GM18507 (cell line): ENCODE measurements at regions not wholly inside any gene's neighbourhood (a gene's known extent, or its start where the extent isn't known, plus 50 kb on each side); places are given as distances from the start of the nearest gene placed in this dataset.
"Not testable (repeated sequence)": the region's sequence is repeated elsewhere in the genome, so short reads cannot be mapped to it uniquely, and the experiment has no call there.

Experiments used
- DNase-seq: peaks from one replicate; pipeline ENCODE4 v3.0.0; 2011; ENCODE audit warnings: low read depth; ENCODE audit not compliant: insufficient read length; ENCODE audit errors: extremely low spot score
- FAIRE-seq: peaks from 2 replicates; lab custom pipeline; 2011; peaks lifted over from hg19 to GRCh38; lab: Jason Lieb, UNC

DNA sequence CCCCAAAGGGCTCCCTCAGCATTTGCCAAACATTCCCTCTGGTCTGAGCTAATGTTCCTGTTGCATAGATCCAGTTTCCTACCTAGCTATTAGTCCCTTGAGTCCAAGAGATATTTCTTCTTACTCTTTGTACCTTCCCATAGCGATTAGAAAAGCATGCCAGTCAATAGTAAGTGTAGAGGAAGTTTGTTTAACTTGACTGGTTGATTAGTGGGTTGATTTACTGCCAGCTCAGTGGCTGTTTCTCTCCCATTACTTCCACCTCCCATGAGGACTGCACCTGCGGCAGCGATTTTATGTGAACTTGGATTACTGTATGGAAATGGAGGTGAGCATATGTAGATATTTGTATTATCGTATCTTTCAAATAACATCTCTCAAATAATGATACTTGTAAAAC is 1748.4 kb upstream of the CELF4 start:
- DNase-seq: no peak
- FAIRE-seq: no peak

DNA sequence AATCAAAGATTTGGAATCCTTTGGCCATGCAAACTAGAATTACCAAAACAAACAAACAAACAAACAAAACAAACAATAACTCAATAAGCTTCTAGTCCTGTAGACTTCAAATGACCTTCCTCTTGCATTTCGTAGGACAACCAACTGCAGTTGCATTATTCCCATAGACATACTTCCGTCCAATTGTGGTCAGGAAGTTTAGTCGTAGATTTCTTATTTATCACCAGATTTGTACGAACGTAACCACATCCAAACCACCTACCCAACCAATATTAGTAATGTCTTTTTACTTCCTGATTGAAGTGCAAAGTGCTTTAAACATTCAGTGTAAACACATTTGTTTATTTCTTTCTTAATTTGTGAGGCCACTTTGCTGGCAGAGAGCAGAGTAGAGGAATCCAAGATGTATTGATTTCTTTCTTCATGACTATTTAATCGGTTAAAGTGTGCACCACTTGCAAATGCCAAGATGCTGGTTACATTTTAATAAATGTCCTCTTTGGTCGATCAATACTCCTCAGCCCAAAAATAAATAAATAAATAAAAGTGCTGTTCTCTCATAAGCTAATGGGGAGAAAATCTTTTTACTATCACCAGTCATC is 1745.6 kb upstream of the CELF4 start:
- FAIRE-seq (no peak), DNase-seq (no peak)

DNA sequence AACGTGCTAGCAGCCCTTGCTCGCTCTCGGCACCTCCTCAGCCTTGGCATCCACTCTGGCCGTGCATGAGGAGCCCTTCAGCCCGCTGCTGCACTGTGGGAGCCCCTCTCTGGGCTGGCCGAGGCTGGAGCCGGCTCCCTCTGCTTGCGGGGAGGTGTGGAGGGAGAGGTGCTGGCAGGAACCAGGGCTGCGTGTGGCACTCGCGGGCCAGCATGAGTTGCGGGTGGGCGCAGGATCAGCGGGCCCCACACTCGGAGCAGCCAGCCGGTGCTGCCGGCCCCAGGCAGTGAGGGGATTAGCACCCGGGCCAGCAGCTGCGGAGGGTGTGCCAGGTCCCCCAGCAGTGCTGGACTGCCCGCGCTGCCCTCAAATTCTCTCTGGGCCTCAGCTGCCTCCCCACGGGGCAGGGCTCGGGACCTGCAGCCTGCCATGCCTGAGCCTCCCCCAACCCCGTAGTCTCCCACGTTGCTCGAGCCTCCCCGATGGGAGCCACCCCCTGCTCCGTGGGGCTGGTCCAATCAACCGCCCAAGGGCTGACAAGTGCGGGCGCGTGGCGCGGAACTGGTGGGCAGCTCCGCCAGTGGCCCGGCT is 1743.4 kb upstream of the CELF4 start:
- not testable (repeated sequence) for FAIRE-seq

DNA sequence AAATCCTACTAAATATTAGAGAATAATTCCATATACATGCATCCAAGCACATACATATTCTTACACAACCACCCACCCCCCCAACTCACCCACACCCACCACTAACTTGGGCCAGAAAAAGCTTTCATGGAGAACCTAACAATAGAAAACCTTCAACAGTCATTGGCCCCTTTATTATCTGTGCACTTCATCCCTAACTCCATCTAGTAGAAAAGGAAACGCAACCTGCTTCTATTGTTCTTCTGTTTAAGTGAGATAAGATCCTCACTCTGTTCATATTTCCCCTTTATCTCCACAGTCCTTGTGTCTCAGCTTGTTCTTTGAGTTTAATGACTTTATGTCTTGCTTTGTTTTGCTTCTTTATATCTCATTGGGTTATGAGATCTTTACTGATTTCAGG is 1740.2 kb upstream of the CELF4 start:
- FAIRE-seq (no peak), DNase-seq (no peak)

More for the DNA sequence above, 1743.4 kb upstream of the CELF4 start:
- not testable (repeated sequence) for DNase-seq

DNA sequence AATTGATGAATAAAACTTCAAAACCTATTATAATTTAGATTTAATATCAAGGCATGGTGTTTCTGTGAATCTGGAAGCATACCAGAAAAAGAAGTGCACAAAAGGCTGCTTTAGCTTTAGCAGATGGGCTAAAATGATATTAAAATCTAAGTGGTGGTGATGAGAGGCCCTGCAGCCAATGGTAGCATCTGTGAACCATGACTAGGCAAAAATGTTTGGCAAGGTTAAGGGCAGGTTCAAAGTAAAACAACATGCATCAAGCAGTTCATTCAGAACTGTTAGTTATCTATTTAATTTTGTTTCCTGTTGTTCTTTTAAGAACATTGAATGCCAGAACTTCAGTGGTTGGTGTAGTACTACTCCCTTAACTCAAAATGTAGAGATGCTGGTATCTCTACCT is 1736.9 kb upstream of the CELF4 start:
- DNase-seq (no peak), FAIRE-seq (no peak)

DNA sequence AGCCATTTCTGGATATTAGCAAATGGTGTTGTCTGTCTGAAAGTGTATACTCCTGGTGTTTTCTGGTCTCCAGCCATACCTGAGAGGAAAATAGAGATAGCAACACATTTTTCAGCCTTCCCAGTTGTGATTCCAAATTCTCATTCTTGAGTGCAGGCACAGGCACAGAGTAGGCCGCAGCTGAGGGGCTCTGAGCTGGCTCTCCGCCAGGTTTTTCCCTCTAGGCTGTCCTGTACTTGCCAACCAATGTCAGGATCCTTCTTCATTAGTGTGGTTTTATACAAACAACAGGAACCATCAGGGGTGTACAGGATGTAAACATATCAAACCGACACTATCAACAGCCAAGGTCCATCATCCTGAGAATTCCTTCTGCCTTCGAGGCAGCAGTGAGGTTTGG is 1733.6 kb upstream of the CELF4 start:
- no peak for FAIRE-seq
- no peak for DNase-seq

DNA sequence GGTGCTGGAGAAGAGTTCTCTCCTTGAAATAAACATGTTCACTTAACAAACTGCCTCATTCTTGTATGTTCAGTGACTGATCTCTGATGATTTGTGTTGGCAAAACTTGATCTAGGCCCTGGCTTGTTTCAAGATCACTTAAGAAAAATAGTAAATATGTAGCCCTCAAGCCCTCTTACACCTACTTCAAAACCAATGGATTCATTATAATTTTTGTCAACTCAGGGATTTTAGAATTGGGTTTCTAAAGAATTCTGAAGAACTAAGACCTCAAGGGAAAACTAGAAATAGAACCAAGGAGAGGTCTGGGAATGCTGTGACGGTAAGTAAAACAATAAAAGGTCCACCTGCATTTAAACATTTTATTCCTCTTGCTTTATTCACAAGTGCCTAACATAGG is 1731.6 kb upstream of the CELF4 start:
- FAIRE-seq: no peak
- no peak for DNase-seq

DNA sequence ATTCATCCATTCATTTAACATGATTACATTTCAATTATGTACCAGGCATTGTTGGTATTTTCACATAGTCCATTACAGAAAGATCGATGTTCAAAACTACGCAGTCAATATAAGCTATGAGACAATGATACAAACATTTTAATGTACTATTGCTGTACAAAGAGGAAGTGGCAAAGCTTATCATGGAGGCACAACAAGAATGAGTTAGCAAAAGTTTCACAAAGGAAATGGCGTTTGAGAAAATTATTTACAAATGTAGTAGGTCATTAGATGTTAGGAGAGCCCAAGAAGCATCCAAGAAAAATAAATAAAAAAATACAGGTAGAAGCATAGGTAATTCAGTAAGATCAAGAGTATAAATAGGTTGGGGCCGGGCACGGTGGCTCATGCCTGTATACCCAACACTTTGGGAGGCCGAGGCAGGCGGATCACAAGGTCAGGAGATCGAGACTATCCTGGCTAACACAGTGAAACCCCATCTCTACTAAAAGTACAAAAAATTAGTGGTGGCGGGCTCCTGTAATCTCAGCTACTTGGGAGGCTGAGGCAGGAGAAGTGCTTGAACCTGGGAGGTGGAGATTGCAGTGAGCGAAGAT is 1730.8 kb upstream of the CELF4 start:
- FAIRE-seq (no peak), DNase-seq (no peak)

DNA sequence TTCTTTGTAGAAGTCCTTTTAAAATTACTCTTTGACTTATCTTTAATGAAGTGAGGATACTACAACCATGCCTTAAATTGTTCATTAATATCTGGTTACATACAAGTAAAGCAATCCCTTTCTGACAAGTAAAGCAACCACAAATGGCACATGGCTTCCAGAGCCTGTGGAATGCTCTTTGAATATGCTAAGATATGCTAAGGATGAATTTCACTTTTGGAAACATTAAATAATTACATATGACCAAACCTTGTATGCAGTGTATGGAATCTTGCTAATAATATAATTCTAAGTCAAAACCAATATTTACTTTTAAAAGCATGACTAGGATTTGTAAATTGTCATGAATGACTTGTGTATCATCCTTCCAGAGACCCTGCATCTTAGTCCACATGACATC is 1711.2 kb upstream of the CELF4 start:
- DNase-seq (no peak), FAIRE-seq (no peak)

DNA sequence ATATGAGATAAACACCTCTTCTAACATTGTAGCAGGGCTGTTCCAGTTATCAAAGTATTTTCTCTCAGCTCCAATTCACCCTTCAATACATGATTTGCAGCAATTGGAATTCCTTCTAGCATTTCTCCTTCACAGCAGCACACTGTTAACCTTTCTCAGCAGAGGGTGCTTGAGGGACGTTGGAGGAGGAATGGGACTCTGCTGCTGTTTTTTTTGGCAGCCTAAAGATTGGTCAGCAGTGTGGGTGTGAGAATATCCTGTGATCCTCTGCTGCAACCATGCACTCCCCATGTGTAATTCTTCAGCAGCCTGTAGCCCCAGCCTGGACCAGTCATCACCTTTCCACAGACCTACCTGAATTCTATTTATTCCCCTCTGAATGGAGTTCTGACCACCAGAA is 1708.9 kb upstream of the CELF4 start:
- FAIRE-seq: no peak
- no peak for DNase-seq

DNA sequence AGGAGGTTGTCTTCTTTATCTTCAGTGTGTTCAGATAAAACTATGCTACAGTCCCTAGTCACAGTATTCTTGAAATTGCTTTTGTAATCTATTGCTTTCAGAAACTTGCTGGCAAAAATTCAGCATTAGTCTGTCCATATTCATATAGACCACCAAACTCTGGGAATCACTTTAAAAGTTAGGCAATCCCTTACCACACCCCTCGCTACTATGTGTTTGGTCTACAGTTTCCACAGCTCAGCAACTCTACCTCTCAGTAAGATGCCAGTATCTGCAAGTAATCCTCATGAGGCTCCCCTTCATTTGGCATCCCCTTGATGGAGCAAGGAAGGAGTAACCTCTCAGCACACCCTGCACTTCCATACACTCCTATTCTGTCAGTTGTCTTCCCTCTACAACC is 1706.6 kb upstream of the CELF4 start:
- DNase-seq (no peak), FAIRE-seq (no peak)

DNA sequence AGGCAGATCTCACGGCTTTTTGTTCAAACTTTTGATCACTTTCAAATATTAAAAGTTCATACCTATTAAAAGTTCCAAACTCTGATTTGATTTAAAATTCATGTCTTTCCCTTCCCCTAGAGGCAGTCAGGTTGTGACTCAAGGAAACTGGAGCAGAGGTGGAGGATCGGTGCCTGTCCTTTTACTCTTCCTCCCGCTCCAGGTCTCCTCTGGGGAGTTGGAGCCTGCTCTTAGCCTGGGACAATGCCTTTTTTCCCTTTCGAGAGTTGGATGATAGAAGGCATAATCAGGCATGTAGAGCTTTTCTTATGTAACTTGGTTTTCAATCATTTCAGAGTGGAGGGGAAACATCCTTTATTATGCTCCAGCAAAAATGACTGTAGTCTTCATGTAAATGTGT is 1706.1 kb upstream of the CELF4 start:
- FAIRE-seq (no peak), DNase-seq (no peak)

DNA sequence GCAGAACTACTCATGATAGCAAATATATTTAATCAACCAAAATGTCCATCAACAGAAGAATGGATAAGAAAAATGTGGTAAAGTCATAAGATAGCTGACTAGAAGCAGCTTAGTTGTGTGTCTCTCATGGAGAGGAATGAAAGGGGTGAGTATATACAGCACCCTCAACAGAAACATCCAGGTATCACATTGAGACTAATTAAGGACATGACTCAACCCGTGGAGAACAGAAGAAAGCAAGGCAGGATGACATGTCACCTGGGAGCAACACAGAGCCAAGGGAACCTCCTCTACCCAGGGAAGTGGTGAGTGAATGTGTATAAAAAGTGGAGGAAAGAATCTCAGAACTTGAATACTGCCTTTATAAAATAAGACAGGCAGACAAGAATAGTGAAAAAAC is 1695.0 kb upstream of the CELF4 start:
- DNase-seq (no peak), FAIRE-seq (no peak)

DNA sequence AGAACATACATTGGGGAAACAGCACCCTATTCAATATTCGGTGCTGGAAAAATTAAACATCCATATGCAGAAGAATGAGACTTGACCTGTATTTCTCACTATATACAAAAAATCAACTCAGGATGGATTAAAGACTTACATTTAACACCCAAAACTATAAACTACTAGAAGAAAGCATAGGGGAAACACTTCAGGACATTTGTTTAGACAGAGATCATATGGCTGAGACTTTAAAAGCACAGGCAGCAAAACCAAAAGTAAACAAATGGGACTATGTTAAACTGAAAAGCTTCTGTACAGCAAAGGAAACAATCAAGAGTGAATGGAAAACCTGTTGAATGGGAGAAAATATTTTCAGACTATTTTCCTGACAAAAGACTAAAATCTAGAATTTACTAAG is 1694.1 kb upstream of the CELF4 start:
- DNase-seq (no peak), FAIRE-seq (no peak)

DNA sequence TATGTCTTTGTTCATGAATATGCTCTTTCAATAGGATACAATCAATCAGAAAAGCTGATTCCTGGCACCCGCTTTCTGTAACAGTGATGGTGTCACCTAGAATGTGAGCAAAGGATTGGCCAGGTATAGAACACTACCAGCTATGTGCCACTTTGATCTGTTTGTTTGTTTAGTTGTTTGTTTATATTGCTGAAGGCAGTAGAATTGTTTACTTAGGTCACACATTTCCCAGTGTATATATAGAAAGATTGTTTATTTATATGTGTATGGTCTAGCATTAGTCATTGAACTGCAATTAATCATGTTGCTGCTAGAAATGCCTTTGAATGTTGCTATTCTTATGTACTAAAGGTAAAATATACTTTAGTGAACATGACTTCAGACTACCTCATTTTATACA is 1678.6 kb upstream of the CELF4 start:
- no peak for DNase-seq
- FAIRE-seq: no peak

DNA sequence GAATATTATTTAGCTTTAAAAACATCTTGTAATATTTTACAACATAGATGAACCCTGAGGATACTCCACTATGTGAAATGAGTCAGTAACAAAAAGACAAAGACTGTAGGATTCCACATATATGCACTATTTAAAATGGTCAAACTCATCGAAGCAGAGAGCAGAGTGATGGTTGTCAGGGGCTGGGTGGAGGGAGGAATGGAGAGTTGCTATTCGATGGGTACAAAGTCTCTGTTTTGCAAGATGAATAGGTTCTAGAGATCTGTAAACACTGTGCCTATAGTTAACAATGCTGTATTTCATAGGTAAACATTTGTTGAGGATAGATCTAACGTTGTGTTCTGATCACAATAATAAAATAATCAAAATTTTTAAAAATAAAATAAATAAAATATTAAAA is 1675.9 kb upstream of the CELF4 start:
- DNase-seq (no peak), FAIRE-seq (no peak)

DNA sequence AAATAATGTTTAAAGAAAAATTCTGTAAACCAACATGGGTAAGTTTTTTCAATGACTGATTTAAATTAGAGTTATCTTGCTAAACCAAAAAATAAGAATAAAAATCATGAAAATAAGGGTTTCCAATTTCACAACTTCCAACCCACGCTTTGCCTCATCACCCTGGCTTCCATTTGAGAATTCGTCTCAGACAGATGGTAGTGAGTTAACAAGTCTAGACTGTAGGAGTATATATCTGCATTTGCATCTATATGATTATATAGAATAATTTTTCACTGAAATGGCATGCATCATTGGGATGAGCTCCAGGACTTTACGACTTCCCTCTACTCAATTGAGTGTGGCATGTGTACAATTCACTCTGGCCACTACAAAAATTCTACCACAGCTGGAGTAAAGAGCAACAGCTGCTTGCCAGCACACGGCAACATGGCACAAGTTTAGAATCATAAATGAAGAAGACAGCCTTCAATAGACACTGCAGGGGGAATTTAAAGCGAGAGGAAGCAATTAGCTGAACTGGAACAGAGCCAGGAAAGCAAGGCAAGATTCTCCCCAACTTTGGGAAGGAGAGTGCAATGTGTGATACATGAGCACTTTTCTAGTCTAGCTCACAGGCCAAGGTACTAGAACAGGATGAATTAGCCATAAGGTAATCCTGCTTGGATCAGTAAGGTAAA is 1673.5 kb upstream of the CELF4 start:
- no peak for FAIRE-seq
- DNase-seq: no peak

DNA sequence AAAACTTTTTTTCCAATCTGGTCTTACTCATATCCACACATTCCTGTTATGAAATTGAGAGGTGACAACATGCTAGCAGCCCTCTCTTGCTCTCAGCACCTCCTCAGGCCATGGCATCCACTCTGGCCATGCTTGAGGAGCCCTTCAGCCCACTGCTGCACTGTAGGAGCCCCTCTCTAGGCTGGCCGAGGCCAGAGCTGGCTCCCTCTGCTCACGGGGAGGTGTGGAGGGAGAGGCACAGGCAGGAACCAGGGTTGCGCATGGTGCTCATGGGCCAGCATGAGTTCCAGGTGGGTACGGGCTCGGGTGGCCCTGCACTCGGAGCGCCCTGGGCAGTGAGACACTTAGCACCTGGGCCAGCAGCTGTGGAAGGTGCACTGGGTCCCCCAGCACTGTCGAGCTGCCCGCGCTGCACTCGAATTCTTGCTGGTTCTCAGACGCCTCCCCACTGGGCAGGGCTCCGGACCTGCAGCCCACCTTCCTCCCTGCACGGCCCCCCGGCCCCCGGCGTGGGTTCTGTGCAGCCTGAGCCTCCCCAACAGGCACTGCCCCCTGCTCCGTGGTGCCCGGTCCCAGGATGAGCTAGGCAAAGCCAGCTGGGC is 1669.6 kb upstream of the CELF4 start:
- FAIRE-seq: no peak
- DNase-seq: no peak

DNA sequence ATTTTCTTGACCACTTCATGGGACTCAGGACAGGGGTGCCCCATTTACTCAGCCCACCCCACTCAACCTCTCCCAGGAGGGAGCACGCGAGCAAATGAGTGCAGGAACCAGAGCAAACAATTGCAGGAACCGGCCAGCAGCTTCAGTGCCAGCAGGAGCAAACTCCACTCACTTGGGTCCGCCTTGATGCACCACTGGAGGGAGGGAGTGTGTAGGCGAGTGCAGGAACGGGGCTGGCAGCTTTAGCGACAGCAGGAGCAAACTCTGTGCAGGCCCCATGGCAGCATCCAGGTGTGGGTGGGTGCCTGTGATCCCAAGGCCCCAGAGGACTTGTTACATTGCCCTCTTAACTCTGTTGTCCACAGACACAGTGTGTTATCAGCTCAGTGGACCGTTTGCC is 1667.3 kb upstream of the CELF4 start:
- no peak for DNase-seq
- no peak for FAIRE-seq

DNA sequence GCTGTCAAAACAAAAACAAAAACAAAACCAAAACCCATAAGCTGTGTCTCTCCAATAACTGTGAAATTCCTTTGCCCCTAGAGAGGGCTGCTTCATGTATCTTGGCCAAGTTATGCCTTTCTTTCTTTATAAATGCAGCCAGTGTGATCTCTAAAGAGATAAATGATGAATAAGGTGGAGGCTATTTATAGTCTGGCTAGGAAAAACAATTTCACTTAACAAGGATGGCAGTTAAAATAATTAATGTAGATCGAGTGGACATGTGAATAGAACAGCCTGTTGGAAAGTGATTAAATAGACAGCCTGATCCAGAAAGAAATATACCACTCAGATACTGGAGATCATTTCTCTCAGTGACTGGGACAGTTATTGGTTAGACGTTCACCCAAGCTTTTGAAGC is 1666.9 kb upstream of the CELF4 start:
- DNase-seq (no peak), FAIRE-seq (no peak)
